Muscle of leg (tissue), 3 donors: ENCODE measurements at regions not wholly inside any gene's neighbourhood (a gene's known extent, or its start where the extent isn't known, plus 50 kb on each side); places are given as distances from the start of the nearest gene placed in this dataset.
"Not testable (repeated sequence)": the region's sequence is repeated elsewhere in the genome, so short reads cannot be mapped to it uniquely, and the experiment has no call there.

ENCODE experiments used
- DNase-seq: peaks from one replicate; pipeline ENCODE4 v3.0.0; 2013
- H3K27ac ChIP-seq: one replicate; pipeline ENCODE4 v1.5.1; 2013; ENCODE audit warnings: mild to moderate bottlenecking, low read length, control low read depth
- H3K27me3 ChIP-seq: one replicate; pipeline ENCODE4 v1.6.1; 2013; ENCODE audit warnings: low read length; ENCODE audit not compliant: control insufficient read depth, insufficient read depth
- H3K36me3 ChIP-seq: one replicate; pipeline ENCODE4 v1.6.1; 2013; ENCODE audit warnings: low read length; ENCODE audit not compliant: control insufficient read depth, insufficient read depth
- H3K4me1 ChIP-seq: one replicate; pipeline ENCODE4 v1.6.1; 2013; ENCODE audit warnings: low read length; ENCODE audit not compliant: control insufficient read depth, insufficient read depth
- H3K4me3 ChIP-seq: one replicate; pipeline ENCODE4 v1.5.1; 2013; ENCODE audit warnings: low read length, control low read depth
- H3K9me3 ChIP-seq: replicated peaks from 2 replicates; pipeline ENCODE4 v1.6.1; 2013; ENCODE audit warnings: low read depth, low read length; ENCODE audit not compliant: control insufficient read depth
- WGBS: methylation state at CpG from one replicate; pipeline ENCODE4 v1.1.5; 2013; ENCODE audit warnings: missing lambda C conversion rate; ENCODE audit not compliant: insufficient coverage; 5-methylcytosine and 5-hydroxymethylcytosine counted together

GRCh38 chr16:88196471-88197400 is 186.0 kb upstream of the ZNF469 start:
- Histone ChIP-seq H3K4me3 (no peak overlapping the region), H3K27me3 (no peaks in the 10 kb centered on the region), H3K27ac (no peak overlapping the region), H3K4me1 (peaks cover 40% of the 10 kb centered on the region), H3K9me3 (no peaks in the 10 kb centered on the region), H3K36me3 (no peaks in the 10 kb centered on the region)
- 86% methylated on average over 11 of the region's 16 CpGs for WGBS
- no peak for DNase-seq

- peaks cover 4% of the 10 kb centered on the region for H3K27me3 ChIP-seq
- H3K4me3 ChIP-seq: no peak overlapping the region
- no peaks in the 10 kb centered on the region for H3K9me3 ChIP-seq
- WGBS: 93% methylated on average over 9 of the region's 20 CpGs
- H3K4me1 ChIP-seq: peaks cover 40% of the 10 kb centered on the region
- H3K27ac ChIP-seq: no peak overlapping the region
- no peak for DNase-seq
- no peaks in the 10 kb centered on the region for H3K36me3 ChIP-seq
These were observed 185.0 kb upstream of the ZNF469 start for GRCh38 chr16:88197481-88198456.

- not testable (repeated sequence) for H3K9me3 ChIP-seq, DNase-seq, H3K27ac ChIP-seq, H3K36me3 ChIP-seq, H3K4me3 ChIP-seq, H3K27me3 ChIP-seq
- H3K4me1 ChIP-seq: peaks cover 37% of the 10 kb centered on the region
- 85% methylated on average over 7 of the region's 26 CpGs for WGBS
These were observed 184.1 kb upstream of the ZNF469 start for GRCh38 chr16:88198457-88199295.

GRCh38 chr16:88199296-88200153 is 183.2 kb upstream of the ZNF469 start:
- DNase-seq, H3K27me3 ChIP-seq, H3K36me3 ChIP-seq, H3K27ac ChIP-seq, H3K4me3 ChIP-seq, H3K9me3 ChIP-seq: not testable (repeated sequence)
- 78% methylated on average over 11 of the region's 25 CpGs for WGBS
- H3K4me1 ChIP-seq: peaks cover 29% of the 10 kb centered on the region

- not testable (repeated sequence) for H3K27ac ChIP-seq, H3K4me3 ChIP-seq, H3K9me3 ChIP-seq, H3K27me3 ChIP-seq, H3K36me3 ChIP-seq
- 34% methylated on average over 21 of the region's 30 CpGs for WGBS
- peaks cover 21% of the 10 kb centered on the region for H3K4me1 ChIP-seq
- peak; percentile 21 for DNase-seq
These were observed 182.4 kb upstream of the ZNF469 start for GRCh38 chr16:88200154-88200895.

GRCh38 chr16:88200896-88201185 is 181.9 kb upstream of the ZNF469 start:
- Histone ChIP-seq H3K4me3 (no peak overlapping the region), H3K36me3 (no peaks in the 10 kb centered on the region), H3K9me3 (no peaks in the 10 kb centered on the region), H3K4me1 (peaks cover 16% of the 10 kb centered on the region), H3K27ac (no peak overlapping the region), H3K27me3 (peaks cover 4% of the 10 kb centered on the region)
- DNase-seq: no peak
- 9% methylated on average over 4 of the region's 13 CpGs for WGBS

- not testable (repeated sequence) for H3K27ac ChIP-seq, H3K36me3 ChIP-seq, H3K9me3 ChIP-seq, DNase-seq, H3K27me3 ChIP-seq, H3K4me3 ChIP-seq
- 77% methylated on average over 7 of the region's 9 CpGs for WGBS
- H3K4me1 ChIP-seq: peaks cover 12% of the 10 kb centered on the region
These were observed 181.1 kb upstream of the ZNF469 start for GRCh38 chr16:88201611-88202010.

- H3K4me3 ChIP-seq: no peak overlapping the region
- no peak for DNase-seq
- peaks cover 4% of the 10 kb centered on the region for H3K27me3 ChIP-seq
- H3K9me3 ChIP-seq: no peaks in the 10 kb centered on the region
- 70% methylated on average over 9 of the region's 13 CpGs for WGBS
- H3K4me1 ChIP-seq: peaks cover 12% of the 10 kb centered on the region
- no peaks in the 10 kb centered on the region for H3K36me3 ChIP-seq
- no peak overlapping the region for H3K27ac ChIP-seq
These were observed 180.5 kb upstream of the ZNF469 start for GRCh38 chr16:88202207-88202745.
